Calu3 (cell line): ENCODE measurements at regions not wholly inside any gene's neighbourhood (a gene's known extent, or its start where the extent isn't known, plus 50 kb on each side); places are given as distances from the start of the nearest gene placed in this dataset.
"Not testable (repeated sequence)": the region's sequence is repeated elsewhere in the genome, so short reads cannot be mapped to it uniquely, and the experiment has no call there.

Experiments
- BruUV-seq: library from RNA; stranded (reverse); fragments of 400-500 nt; replicated peaks from 2 replicates; lab custom pipeline; 2021; lab: Mats Ljungman, UMichigan
- CTCF ChIA-PET: fragments of 300-600 bp; sonication (Branson Sonifier 250); formaldehyde crosslinking; loops from one replicate; lab custom pipeline; 2022; ENCODE audit warnings: antibody characterized with exemption; lab: Charles Lee
- DNase-seq: peaks from one replicate; pipeline ENCODE4 v3.0.0; 2022
- H3K27ac Mint-ChIP-seq: one replicate; pipeline ENCODE4 v1.8.0; 2022; ENCODE audit warnings: mixed read lengths; ENCODE audit not compliant: unreplicated experiment
- H3K27me3 Mint-ChIP-seq: one replicate; pipeline ENCODE4 v1.8.0; 2022; ENCODE audit warnings: mixed read lengths; ENCODE audit not compliant: unreplicated experiment
- H3K36me3 Mint-ChIP-seq: one replicate; pipeline ENCODE4 v1.8.0; 2022; ENCODE audit warnings: mild to moderate bottlenecking, moderate library complexity, mixed read lengths; ENCODE audit not compliant: insufficient read depth, unreplicated experiment
- H3K4me1 Mint-ChIP-seq: one replicate; pipeline ENCODE4 v1.8.0; 2022; ENCODE audit warnings: mild to moderate bottlenecking, low read depth, mixed read lengths; ENCODE audit not compliant: unreplicated experiment
- H3K4me3 Mint-ChIP-seq: one replicate; pipeline ENCODE4 v1.8.0; 2022; ENCODE audit warnings: mild to moderate bottlenecking, low read depth, moderate library complexity, mixed read lengths; ENCODE audit not compliant: unreplicated experiment
- H3K9me3 Mint-ChIP-seq: one replicate; pipeline ENCODE4 v1.8.0; 2022; ENCODE audit warnings: low read depth, mixed read lengths; ENCODE audit not compliant: unreplicated experiment
- intact Hi-C: fragments of 100-400 bp; cut with micrococcal nuclease; formaldehyde crosslinking; loops from one replicate; pipeline ENCODE4 v1.10.0; 2022; ENCODE audit not compliant: unreplicated experiment
- TF ChIP-seq, protein P1 (sequence below): fragments of 200-600 bp; IDR thresholded peaks from one replicate; pipeline ENCODE4 v1.8.0; 2022; ENCODE audit warnings: antibody characterized with exemption; ENCODE audit not compliant: unreplicated experiment

GRCh38 chr22:47402876-47403525, 640.6 kb downstream of the TBC1D22A start:
- Mint-ChIP-seq H3K27ac (no peak overlapping the region), H3K9me3 (no peaks in the 10 kb centered on the region), H3K4me1 (no peaks in the 10 kb centered on the region), H3K4me3 (no peak overlapping the region), H3K36me3 (no peaks in the 10 kb centered on the region), H3K27me3 (peaks cover 7% of the 10 kb centered on the region)
- CTCF ChIA-PET: no interaction called here
- TF ChIP-seq, protein P1, sequence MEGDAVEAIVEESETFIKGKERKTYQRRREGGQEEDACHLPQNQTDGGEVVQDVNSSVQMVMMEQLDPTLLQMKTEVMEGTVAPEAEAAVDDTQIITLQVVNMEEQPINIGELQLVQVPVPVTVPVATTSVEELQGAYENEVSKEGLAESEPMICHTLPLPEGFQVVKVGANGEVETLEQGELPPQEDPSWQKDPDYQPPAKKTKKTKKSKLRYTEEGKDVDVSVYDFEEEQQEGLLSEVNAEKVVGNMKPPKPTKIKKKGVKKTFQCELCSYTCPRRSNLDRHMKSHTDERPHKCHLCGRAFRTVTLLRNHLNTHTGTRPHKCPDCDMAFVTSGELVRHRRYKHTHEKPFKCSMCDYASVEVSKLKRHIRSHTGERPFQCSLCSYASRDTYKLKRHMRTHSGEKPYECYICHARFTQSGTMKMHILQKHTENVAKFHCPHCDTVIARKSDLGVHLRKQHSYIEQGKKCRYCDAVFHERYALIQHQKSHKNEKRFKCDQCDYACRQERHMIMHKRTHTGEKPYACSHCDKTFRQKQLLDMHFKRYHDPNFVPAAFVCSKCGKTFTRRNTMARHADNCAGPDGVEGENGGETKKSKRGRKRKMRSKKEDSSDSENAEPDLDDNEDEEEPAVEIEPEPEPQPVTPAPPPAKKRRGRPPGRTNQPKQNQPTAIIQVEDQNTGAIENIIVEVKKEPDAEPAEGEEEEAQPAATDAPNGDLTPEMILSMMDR: no peak
- BruUV-seq: no TSS peak
- no peak for DNase-seq
- intact Hi-C loops: no loop called here

- no TSS peak for BruUV-seq
- intact Hi-C loops: no loop called here
- Mint-ChIP-seq H3K27ac (no peak overlapping the region), H3K9me3 (no peaks in the 10 kb centered on the region), H3K36me3 (no peaks in the 10 kb centered on the region), H3K4me1 (no peaks in the 10 kb centered on the region), H3K27me3 (no peaks in the 10 kb centered on the region), H3K4me3 (no peak overlapping the region)
- CTCF ChIA-PET: interaction anchor here (0.7 kb wide), 1 partner anchor 11 kb away, joined by 3 read pairs; no protein-coding TSS in a partner anchor
- no peak for DNase-seq
- TF ChIP-seq, protein P1: no peak
Measured at GRCh38 chr22:47401976-47402770, 639.7 kb downstream of the TBC1D22A start.

DNA sequence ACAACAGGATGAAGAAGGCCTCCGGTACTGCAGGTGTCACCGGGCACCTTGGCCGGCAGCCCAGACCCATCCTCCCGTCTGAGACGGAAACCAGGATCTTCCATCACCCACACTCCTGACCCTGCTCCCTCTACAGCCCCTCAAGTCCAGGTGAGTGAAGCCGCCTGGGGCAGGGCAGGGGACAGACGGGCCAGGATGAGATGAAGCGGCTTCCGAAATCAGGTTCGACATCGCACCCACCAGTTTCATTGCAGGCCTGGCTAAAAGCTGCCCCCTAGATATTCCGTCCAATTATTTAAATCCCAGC, 639.1 kb downstream of the TBC1D22A start:
- no peaks in the 10 kb centered on the region for H3K27me3 Mint-ChIP-seq
- no TSS peak for BruUV-seq
- DNase-seq: no peak
- H3K4me3 Mint-ChIP-seq: no peak overlapping the region
- no peaks in the 10 kb centered on the region for H3K9me3 Mint-ChIP-seq
- CTCF ChIA-PET: interaction anchor here (0.7 kb wide), 1 partner anchor 10 kb away, joined by 3 read pairs; no protein-coding TSS in a partner anchor
- no peaks in the 10 kb centered on the region for H3K4me1 Mint-ChIP-seq
- intact Hi-C loops: no loop called here
- TF ChIP-seq, protein P1: no peak
- no peak overlapping the region for H3K27ac Mint-ChIP-seq
- H3K36me3 Mint-ChIP-seq: no peaks in the 10 kb centered on the region

GRCh38 chr22:47400701-47401591, 638.5 kb downstream of the TBC1D22A start:
- intact Hi-C loops: no loop called here
- BruUV-seq: no TSS peak
- Mint-ChIP-seq H3K27me3 (no peaks in the 10 kb centered on the region), H3K27ac (no peak overlapping the region), H3K4me1 (no peaks in the 10 kb centered on the region), H3K9me3 (no peaks in the 10 kb centered on the region), H3K4me3 (no peak overlapping the region), H3K36me3 (no peaks in the 10 kb centered on the region)
- CTCF ChIA-PET: no interaction called here
- DNase-seq: no peak
- TF ChIP-seq, protein P1: no peak

GRCh38 chr22:47400131-47400530, 637.7 kb downstream of the TBC1D22A start:
- BruUV-seq, H3K4me3 Mint-ChIP-seq, H3K4me1 Mint-ChIP-seq: not testable (repeated sequence)

More at GRCh38 chr22:47400131-47400530, 637.7 kb downstream of the TBC1D22A start:
- DNase-seq, intact Hi-C loops, H3K36me3 Mint-ChIP-seq, CTCF ChIA-PET, H3K27ac Mint-ChIP-seq, H3K27me3 Mint-ChIP-seq, H3K9me3 Mint-ChIP-seq: not testable (repeated sequence)
